ENCODE measurements at regions not wholly inside any gene's neighbourhood (a gene's known extent, or its start where the extent isn't known, plus 50 kb on each side); places are given as distances from the start of the nearest gene placed in this dataset.

GRCh38 chr7:128168667-128169210, 72.3 kb upstream of the LEP start (continued):
- TF ChIP-seq ZNF532 (CRISPR knock-in tag; IDR thresholded peaks at IDR 0.05; ENCODE audit: borderline replicate concordance), result no peak
- no peak for TF ChIP-seq NR1H2 (CRISPR knock-in tag; IDR thresholded peaks at IDR 0.05)
- 0 out of 2 replicates have a peak, but pooled peaks have one; percentile 75 for TF ChIP-seq KAT7 (CRISPR knock-in tag; IDR thresholded peaks at IDR 0.05; ENCODE audit: borderline replicate concordance)
- 0 out of 2 replicates have a peak, but pooled peaks have one; percentile 47 for TF ChIP-seq AFF4 (CRISPR knock-in tag; IDR thresholded peaks at IDR 0.05; ENCODE audit: borderline replicate concordance)

GRCh38 chr7:128170461-128170860, 70.6 kb upstream of the LEP start:
- ChIA-PET CTCF (interaction anchor here (1.0 to 10.3 kb wide), 3 partner anchors 29 to 38 kb away, joined by 3 to 112 read pairs (median 4); no protein-coding TSS in a partner anchor), POLR2A (interaction anchor here (0.6 kb wide), 1 partner anchor 43 kb away, joined by 3 read pairs; no protein-coding TSS in a partner anchor)
- Mint-ChIP-seq H3K27ac (no peak overlapping the region), H3K4me1 (peaks cover 21% of the 10 kb centered on the region), H3K36me3 (no peaks in the 10 kb centered on the region), H3K4me3 (no peak overlapping the region), H3K9me3 (no peaks in the 10 kb centered on the region), H3K27me3 (ENCODE audit: low read depth) (peaks cover 75% of the 10 kb centered on the region)
- no peak for DNase-seq (ENCODE audit: low spot score)
- ATAC-seq, result no peak
- TF ChIP-seq ZSCAN18 (CRISPR knock-in tag; IDR thresholded peaks at IDR 0.05) (no peak), GRHL2 (CRISPR knock-in tag; IDR thresholded peaks at IDR 0.05; ENCODE audit: insufficient replicate concordance, severe bottlenecking) (no peak), CDX4 (CRISPR knock-in tag; IDR thresholded peaks at IDR 0.05; ENCODE audit: borderline replicate concordance) (no peak), CREB1 (CRISPR knock-in tag; IDR thresholded peaks at IDR 0.05) (no peak), MXD4 (CRISPR knock-in tag; IDR thresholded peaks at IDR 0.05; ENCODE audit: borderline replicate concordance) (no peak), ZNF532 (CRISPR knock-in tag; IDR thresholded peaks at IDR 0.05; ENCODE audit: borderline replicate concordance) (no peak), AFF4 (CRISPR knock-in tag; IDR thresholded peaks at IDR 0.05; ENCODE audit: borderline replicate concordance) (no peak), E2F4 (CRISPR knock-in tag; IDR thresholded peaks at IDR 0.05; ENCODE audit: borderline replicate concordance, low read depth) (no peak), PRRX2 (CRISPR knock-in tag; IDR thresholded peaks at IDR 0.05) (no peak), TCF7 (CRISPR knock-in tag; IDR thresholded peaks at IDR 0.05; ENCODE audit: low read depth) (no peak), ZNF317 (CRISPR knock-in tag; IDR thresholded peaks at IDR 0.05; ENCODE audit: borderline replicate concordance, low read depth) (no peak)
